ENCODE measurements at regions not wholly inside any gene's neighbourhood (a gene's known extent, or its start where the extent isn't known, plus 50 kb on each side); places are given as distances from the start of the nearest gene placed in this dataset.

DNA sequence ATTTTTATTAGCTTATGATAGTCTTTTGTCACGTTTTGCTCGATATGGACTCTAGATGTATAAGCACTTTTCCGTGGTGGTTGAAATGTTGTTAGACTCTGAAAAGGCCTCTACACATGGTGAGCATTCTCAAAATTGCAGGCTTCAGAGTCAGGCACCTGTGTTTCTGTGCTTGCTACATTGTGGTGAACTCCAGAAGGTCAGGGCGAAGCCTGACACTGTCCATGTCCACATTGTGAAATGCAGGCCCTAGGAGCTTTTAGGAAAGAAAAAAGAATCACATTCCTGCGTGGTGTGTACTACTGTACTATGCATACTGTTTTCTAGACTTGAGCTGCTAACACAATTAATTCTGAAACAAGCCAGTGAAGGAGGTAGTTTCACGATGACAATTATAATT is 86.3 kb downstream of the HS3ST1 start:
- TF ChIP-seq, protein P1, sequence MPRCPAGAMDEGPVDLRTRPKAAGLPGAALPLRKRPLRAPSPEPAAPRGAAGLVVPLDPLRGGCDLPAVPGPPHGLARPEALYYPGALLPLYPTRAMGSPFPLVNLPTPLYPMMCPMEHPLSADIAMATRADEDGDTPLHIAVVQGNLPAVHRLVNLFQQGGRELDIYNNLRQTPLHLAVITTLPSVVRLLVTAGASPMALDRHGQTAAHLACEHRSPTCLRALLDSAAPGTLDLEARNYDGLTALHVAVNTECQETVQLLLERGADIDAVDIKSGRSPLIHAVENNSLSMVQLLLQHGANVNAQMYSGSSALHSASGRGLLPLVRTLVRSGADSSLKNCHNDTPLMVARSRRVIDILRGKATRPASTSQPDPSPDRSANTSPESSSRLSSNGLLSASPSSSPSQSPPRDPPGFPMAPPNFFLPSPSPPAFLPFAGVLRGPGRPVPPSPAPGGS (IDR thresholded peaks at IDR 0.05), result no peak
- no peak overlapping the region for H3K27ac ChIP-seq
- H3K4me3 ChIP-seq, result no peak overlapping the region
- H3K4me1 ChIP-seq, result no peaks in the 10 kb centered on the region
- WGBS (ENCODE audit: missing lambda C conversion rate), result 7% methylated on average over 6 of the region's 6 CpGs
- no peaks in the 10 kb centered on the region for H3K9me3 ChIP-seq
- H3K4me2 ChIP-seq, result no peak overlapping the region
- ChIA-PET CTCF (interaction anchor here (0.6 kb wide), 1 partner anchor 152 kb away, joined by 3 read pairs; no protein-coding TSS in a partner anchor), POLR2A (no interaction called here)
- no peak for ATAC-seq
- no peak for FAIRE-seq
- no peak for DNase-seq (ENCODE audit: low read depth in 1 of 2, low spot score in 1 of 2)

GRCh38 chr4:11341337-11342043 is 87.2 kb downstream of the HS3ST1 start:
- H3K4me1 ChIP-seq, result no peaks in the 10 kb centered on the region
- ChIA-PET POLR2A (no interaction called here), CTCF (interaction anchor here (0.6 kb wide), 1 partner anchor 153 kb away, joined by 3 read pairs; no protein-coding TSS in a partner anchor)
- DNase-seq (ENCODE audit: low read depth in 1 of 2, low spot score in 1 of 2) (no peak), ATAC-seq (no peak), FAIRE-seq (no peak)
- no peak overlapping the region for H3K4me2 ChIP-seq
- H3K9me3 ChIP-seq, result no peaks in the 10 kb centered on the region
- no peak overlapping the region for H3K4me3 ChIP-seq
- TF ChIP-seq KDM5A (IDR thresholded peaks at IDR 0.05) (no peak), USF2 (IDR thresholded peaks at IDR 0.05) (no peak), EHF (CRISPR knock-in tag; IDR thresholded peaks at IDR 0.05) (no peak), NR3C1 (IDR thresholded peaks at IDR 0.05) (no peak)
- TF ChIP-seq, protein P2, sequence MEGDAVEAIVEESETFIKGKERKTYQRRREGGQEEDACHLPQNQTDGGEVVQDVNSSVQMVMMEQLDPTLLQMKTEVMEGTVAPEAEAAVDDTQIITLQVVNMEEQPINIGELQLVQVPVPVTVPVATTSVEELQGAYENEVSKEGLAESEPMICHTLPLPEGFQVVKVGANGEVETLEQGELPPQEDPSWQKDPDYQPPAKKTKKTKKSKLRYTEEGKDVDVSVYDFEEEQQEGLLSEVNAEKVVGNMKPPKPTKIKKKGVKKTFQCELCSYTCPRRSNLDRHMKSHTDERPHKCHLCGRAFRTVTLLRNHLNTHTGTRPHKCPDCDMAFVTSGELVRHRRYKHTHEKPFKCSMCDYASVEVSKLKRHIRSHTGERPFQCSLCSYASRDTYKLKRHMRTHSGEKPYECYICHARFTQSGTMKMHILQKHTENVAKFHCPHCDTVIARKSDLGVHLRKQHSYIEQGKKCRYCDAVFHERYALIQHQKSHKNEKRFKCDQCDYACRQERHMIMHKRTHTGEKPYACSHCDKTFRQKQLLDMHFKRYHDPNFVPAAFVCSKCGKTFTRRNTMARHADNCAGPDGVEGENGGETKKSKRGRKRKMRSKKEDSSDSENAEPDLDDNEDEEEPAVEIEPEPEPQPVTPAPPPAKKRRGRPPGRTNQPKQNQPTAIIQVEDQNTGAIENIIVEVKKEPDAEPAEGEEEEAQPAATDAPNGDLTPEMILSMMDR (IDR thresholded peaks at IDR 0.05), result no peak
- H3K27ac ChIP-seq, result no peak overlapping the region
- 39% methylated on average over 6 of the region's 6 CpGs for WGBS (ENCODE audit: missing lambda C conversion rate)

DNA sequence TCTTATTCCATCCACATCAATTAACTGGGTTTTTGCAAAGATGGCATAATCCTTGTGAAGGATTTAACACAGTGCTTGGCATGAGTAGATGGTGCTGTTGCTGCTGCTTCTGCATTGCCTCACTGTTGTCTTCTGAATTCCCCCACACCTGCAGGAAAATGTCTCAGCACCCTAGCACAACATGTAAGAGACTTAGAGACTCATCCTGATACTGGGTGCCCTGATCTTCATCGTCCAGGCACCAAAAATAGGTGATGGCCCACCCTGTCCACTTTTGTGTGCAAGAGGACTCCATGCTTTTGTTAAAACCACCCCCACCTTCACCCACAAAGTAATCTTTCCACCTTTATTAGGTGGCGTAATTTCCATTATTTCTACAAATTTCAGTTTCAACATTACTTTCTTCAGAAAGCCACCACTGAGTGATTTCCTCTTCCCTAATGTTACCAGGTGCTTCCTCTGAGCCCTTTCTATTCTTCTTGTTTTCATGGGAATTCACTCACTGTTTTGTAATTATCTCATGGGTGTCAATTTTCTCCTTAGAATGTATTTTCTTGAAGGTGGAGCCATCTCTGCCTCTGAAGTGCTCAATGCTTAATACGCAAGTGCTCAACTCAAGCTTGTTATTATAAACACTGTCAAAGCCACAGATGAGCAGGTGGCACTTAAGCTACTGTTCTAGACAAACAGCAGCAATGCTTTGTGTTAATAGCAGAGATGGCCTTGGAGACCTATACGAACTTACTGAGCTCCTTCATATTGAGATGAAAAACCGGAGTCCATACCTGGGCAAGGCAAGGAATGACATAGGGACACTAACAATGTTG is 89.5 kb downstream of the HS3ST1 start:
- 32% methylated on average over 5 of the region's 5 CpGs for WGBS (ENCODE audit: missing lambda C conversion rate)
- FAIRE-seq (no peak), ATAC-seq (no peak), DNase-seq (ENCODE audit: low read depth in 1 of 2, low spot score in 1 of 2) (no peak)
- no peaks in the 10 kb centered on the region for H3K9me3 ChIP-seq
- H3K27ac ChIP-seq, result no peak overlapping the region
- ChIA-PET POLR2A (no interaction called here), CTCF (no interaction called here)
- H3K4me1 ChIP-seq, result no peaks in the 10 kb centered on the region
- no peak for TF ChIP-seq NFE2L2 (conservative IDR thresholded peaks at IDR 0.05; ENCODE audit: low read length)
- no peak for TF ChIP-seq ZSCAN20 (CRISPR knock-in tag; IDR thresholded peaks at IDR 0.05)
- TF ChIP-seq HEYL (CRISPR knock-in tag; IDR thresholded peaks at IDR 0.05), result no peak
- TF ChIP-seq CHD2 (IDR thresholded peaks at IDR 0.05; ENCODE audit: low read length, partially characterized antibody), result no peak
- no peak for TF ChIP-seq NPAS2 (CRISPR knock-in tag; IDR thresholded peaks at IDR 0.05; ENCODE audit: borderline replicate concordance)
- TF ChIP-seq, protein P3, sequence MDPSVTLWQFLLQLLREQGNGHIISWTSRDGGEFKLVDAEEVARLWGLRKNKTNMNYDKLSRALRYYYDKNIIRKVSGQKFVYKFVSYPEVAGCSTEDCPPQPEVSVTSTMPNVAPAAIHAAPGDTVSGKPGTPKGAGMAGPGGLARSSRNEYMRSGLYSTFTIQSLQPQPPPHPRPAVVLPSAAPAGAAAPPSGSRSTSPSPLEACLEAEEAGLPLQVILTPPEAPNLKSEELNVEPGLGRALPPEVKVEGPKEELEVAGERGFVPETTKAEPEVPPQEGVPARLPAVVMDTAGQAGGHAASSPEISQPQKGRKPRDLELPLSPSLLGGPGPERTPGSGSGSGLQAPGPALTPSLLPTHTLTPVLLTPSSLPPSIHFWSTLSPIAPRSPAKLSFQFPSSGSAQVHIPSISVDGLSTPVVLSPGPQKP (IDR thresholded peaks at IDR 0.05; ENCODE audit: low read depth, low read length), result no peak
- no peak for TF ChIP-seq KDM1A (IDR thresholded peaks at IDR 0.05; ENCODE audit: low read depth)
- TF ChIP-seq BHLHE40 (IDR thresholded peaks at IDR 0.05; ENCODE audit: low read depth, low read length), result no peak
- TF ChIP-seq, protein P4, sequence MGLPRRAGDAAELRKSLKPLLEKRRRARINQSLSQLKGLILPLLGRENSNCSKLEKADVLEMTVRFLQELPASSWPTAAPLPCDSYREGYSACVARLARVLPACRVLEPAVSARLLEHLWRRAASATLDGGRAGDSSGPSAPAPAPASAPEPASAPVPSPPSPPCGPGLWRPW (IDR thresholded peaks at IDR 0.05), result no peak
- no peak for TF ChIP-seq MAX (IDR thresholded peaks at IDR 0.05)
- no peak for TF ChIP-seq RCOR1 (IDR thresholded peaks at IDR 0.05; ENCODE audit: low read depth, low read length)
- no peak for TF ChIP-seq CEBPB (IDR thresholded peaks at IDR 0.05)
- TF ChIP-seq, protein P1 (IDR thresholded peaks at IDR 0.05), result no peak
- TF ChIP-seq CBX2 (IDR thresholded peaks at IDR 0.05; ENCODE audit: borderline replicate concordance, low read depth), result no peak
- TF ChIP-seq KDM5A (IDR thresholded peaks at IDR 0.05), result no peak
- no peak for TF ChIP-seq FOXS1 (CRISPR knock-in tag; IDR thresholded peaks at IDR 0.05)
- no peak for TF ChIP-seq PHF8 (IDR thresholded peaks at IDR 0.05; ENCODE audit: borderline replicate concordance, low read depth)
- TF ChIP-seq, protein P5, sequence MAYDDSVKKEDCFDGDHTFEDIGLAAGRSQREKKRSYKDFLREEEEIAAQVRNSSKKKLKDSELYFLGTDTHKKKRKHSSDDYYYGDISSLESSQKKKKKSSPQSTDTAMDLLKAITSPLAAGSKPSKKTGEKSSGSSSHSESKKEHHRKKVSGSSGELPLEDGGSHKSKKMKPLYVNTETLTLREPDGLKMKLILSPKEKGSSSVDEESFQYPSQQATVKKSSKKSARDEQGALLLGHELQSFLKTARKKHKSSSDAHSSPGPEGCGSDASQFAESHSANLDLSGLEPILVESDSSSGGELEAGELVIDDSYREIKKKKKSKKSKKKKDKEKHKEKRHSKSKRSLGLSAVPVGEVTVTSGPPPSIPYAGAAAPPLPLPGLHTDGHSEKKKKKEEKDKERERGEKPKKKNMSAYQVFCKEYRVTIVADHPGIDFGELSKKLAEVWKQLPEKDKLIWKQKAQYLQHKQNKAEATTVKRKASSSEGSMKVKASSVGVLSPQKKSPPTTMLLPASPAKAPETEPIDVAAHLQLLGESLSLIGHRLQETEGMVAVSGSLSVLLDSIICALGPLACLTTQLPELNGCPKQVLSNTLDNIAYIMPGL (CRISPR knock-in tag; IDR thresholded peaks at IDR 0.05; ENCODE audit: borderline replicate concordance), result no peak
- H3K4me3 ChIP-seq, result no peak overlapping the region
- H3K4me2 ChIP-seq, result no peak overlapping the region

Measured in A549 (cell line).